ENCODE measurements at regions not wholly inside any gene's neighbourhood (a gene's known extent, or its start where the extent isn't known, plus 50 kb on each side); places are given as distances from the start of the nearest gene placed in this dataset.

GRCh38 chr16:50457979-50458491 is 89.2 kb upstream of the BRD7 start:
- TF ChIP-seq EZH2 (IDR thresholded peaks at IDR 0.05; ENCODE audit: borderline replicate concordance, insufficient read depth, low read depth, low read length, poor library complexity, severe bottlenecking) (no peak), CTCF (IDR thresholded peaks at IDR 0.05) (no peak)
- Mint-ChIP-seq H3K4me1 (peaks cover 1% of the 10 kb centered on the region), H3K4me3 (no peak overlapping the region), H3K27ac (no peak overlapping the region), H3K27me3 (peaks cover 25% of the 10 kb centered on the region), H3K9me3 (ENCODE audit: insufficient read depth) (no peaks in the 10 kb centered on the region)
- Histone ChIP-seq H3K36me3 (replicated peaks in 1 of 2; ENCODE audit: control extremely low read depth in 1 of 2, control insufficient read depth in 1 of 2, extremely low read depth in 1 of 2, insufficient read depth in 2 of 2, low read length in 1 of 2) (no peaks in the 10 kb centered on the region), H3K27ac (ENCODE audit: low read length in 2 of 2) (no peak overlapping the region), H3K4me2 (replicated peaks; ENCODE audit: low read depth, low read length, poor library complexity, severe bottlenecking) (no peak overlapping the region), H3K9ac (ENCODE audit: low read length) (no peak overlapping the region), H4K20me1 (ENCODE audit: control insufficient read depth, insufficient read depth, low read length, poor library complexity, severe bottlenecking) (no peaks in the 10 kb centered on the region), H3K4me3 (ENCODE audit: control extremely low read depth in 1 of 5, extremely low read depth in 1 of 5, insufficient read depth in 1 of 5, low read depth in 2 of 5, low read length in 4 of 5) (no peak overlapping the region), H3K9me3 (ENCODE audit: control extremely low read depth in 1 of 3, control insufficient read depth in 2 of 3, insufficient read depth in 1 of 3, low read length in 2 of 3) (no peaks in the 10 kb centered on the region), H2AFZ (ENCODE audit: insufficient read depth, low read depth, low read length, poor library complexity, severe bottlenecking) (no peak overlapping the region), H3K79me2 (ENCODE audit: control insufficient read depth, insufficient read depth, low read length) (no peaks in the 10 kb centered on the region), H3K27me3 (replicated peaks in 1 of 4; ENCODE audit: control extremely low read depth in 1 of 4, control insufficient read depth in 3 of 4, insufficient read depth in 4 of 4, low read length in 3 of 4) (no peaks in the 10 kb centered on the region), H3K4me1 (ENCODE audit: control insufficient read depth in 2 of 2, insufficient read depth in 2 of 2, low read length in 2 of 2) (no peaks in the 10 kb centered on the region)
- POLR2A ChIA-PET, result no interaction called here
- intact Hi-C loops (cut with micrococcal nuclease), result no loop called here
- CTCF ChIA-PET, result interaction anchor here (1.6 kb wide), 1 partner anchor 209 kb away, joined by 4 read pairs; no protein-coding TSS in a partner anchor
- 97% methylated on average over 3 of the region's 5 CpGs for WGBS (ENCODE audit: insufficient coverage)
- DNase-seq, result no peak
- ATAC-seq (ENCODE audit: low read depth), result no peak

- Histone ChIP-seq H3K4me2 (replicated peaks; ENCODE audit: low read depth, low read length, poor library complexity, severe bottlenecking) (no peak overlapping the region), H3K27me3 (replicated peaks in 1 of 4; ENCODE audit: control extremely low read depth in 1 of 4, control insufficient read depth in 3 of 4, insufficient read depth in 4 of 4, low read length in 3 of 4) (no peaks in the 10 kb centered on the region), H3K9me3 (ENCODE audit: control extremely low read depth in 1 of 3, control insufficient read depth in 2 of 3, insufficient read depth in 1 of 3, low read length in 2 of 3) (no peaks in the 10 kb centered on the region), H3K4me3 (ENCODE audit: control extremely low read depth in 1 of 5, extremely low read depth in 1 of 5, insufficient read depth in 1 of 5, low read depth in 2 of 5, low read length in 4 of 5) (no peak overlapping the region), H3K27ac (ENCODE audit: low read length in 2 of 2) (no peak overlapping the region), H4K20me1 (ENCODE audit: control insufficient read depth, insufficient read depth, low read length, poor library complexity, severe bottlenecking) (no peaks in the 10 kb centered on the region), H3K36me3 (replicated peaks in 1 of 2; ENCODE audit: control extremely low read depth in 1 of 2, control insufficient read depth in 1 of 2, extremely low read depth in 1 of 2, insufficient read depth in 2 of 2, low read length in 1 of 2) (no peaks in the 10 kb centered on the region), H3K4me1 (ENCODE audit: control insufficient read depth in 2 of 2, insufficient read depth in 2 of 2, low read length in 2 of 2) (no peaks in the 10 kb centered on the region), H3K9ac (ENCODE audit: low read length) (no peak overlapping the region), H2AFZ (ENCODE audit: insufficient read depth, low read depth, low read length, poor library complexity, severe bottlenecking) (no peak overlapping the region), H3K79me2 (ENCODE audit: control insufficient read depth, insufficient read depth, low read length) (no peaks in the 10 kb centered on the region)
- intact Hi-C loops (cut with micrococcal nuclease), result no loop called here
- no peak overlapping the region for H3K27ac Mint-ChIP-seq
- no peaks in the 10 kb centered on the region for H3K9me3 Mint-ChIP-seq (ENCODE audit: insufficient read depth)
- ATAC-seq (ENCODE audit: low read depth) (no peak), DNase-seq (no peak)
- CTCF ChIA-PET, result interaction anchor here (1.6 kb wide), 1 partner anchor 210 kb away, joined by 4 read pairs; no protein-coding TSS in a partner anchor
- H3K4me1 Mint-ChIP-seq, result peaks cover 1% of the 10 kb centered on the region
- peaks cover 25% of the 10 kb centered on the region for H3K27me3 Mint-ChIP-seq
- no peak overlapping the region for H3K4me3 Mint-ChIP-seq
- TF ChIP-seq EZH2 (IDR thresholded peaks at IDR 0.05; ENCODE audit: borderline replicate concordance, insufficient read depth, low read depth, low read length, poor library complexity, severe bottlenecking), result no peak
- TF ChIP-seq CTCF (IDR thresholded peaks at IDR 0.05), result no peak
- POLR2A ChIA-PET, result no interaction called here
- WGBS (ENCODE audit: insufficient coverage), result 7% methylated on average over 2 of the region's 4 CpGs
Measured at GRCh38 chr16:50457423-50457822, 88.6 kb upstream of the BRD7 start.
